HEK293T (cell line): ENCODE measurements at regions not wholly inside any gene's neighbourhood (a gene's known extent, or its start where the extent isn't known, plus 50 kb on each side); places are given as distances from the start of the nearest gene placed in this dataset.

ENCODE experiments used
- ELF4 ChIP-seq: fragments of 450-650 bp; IDR thresholded peaks from 2 replicates; pipeline ENCODE4 v1.6.1; 2017; ENCODE audit warnings: antibody characterized with exemption
- FOXA1 ChIP-seq: fragments of 450-650 bp; IDR thresholded peaks from 2 replicates; pipeline ENCODE4 v1.6.1; 2016; ENCODE audit warnings: mild to moderate bottlenecking
- FOXK2 ChIP-seq: fragments of 450-650 bp; IDR thresholded peaks from 2 replicates; pipeline ENCODE4 v1.6.1; 2016; ENCODE audit warnings: mild to moderate bottlenecking
- FOXM1 ChIP-seq: fragments of 450-650 bp; IDR thresholded peaks from 2 replicates; pipeline ENCODE4 v1.6.1; 2017; ENCODE audit warnings: mild to moderate bottlenecking, borderline replicate concordance
- L3MBTL2 ChIP-seq: fragments of 450-650 bp; conservative IDR thresholded peaks from 2 replicates; pipeline ENCODE4 v1.6.1; 2016; ENCODE audit warnings: mild to moderate bottlenecking
- LEF1 ChIP-seq: fragments of 450-650 bp; IDR thresholded peaks from 2 replicates; pipeline ENCODE4 v1.6.1; 2017; ENCODE audit warnings: mild to moderate bottlenecking, borderline replicate concordance
- PKNOX1 ChIP-seq: fragments of 450-650 bp; IDR thresholded peaks from 2 replicates; pipeline ENCODE4 v1.6.1; 2016
- SP1 ChIP-seq: fragments of 450-650 bp; IDR thresholded peaks from 2 replicates; pipeline ENCODE4 v1.6.1; 2017
- SUZ12 ChIP-seq: fragments of 450-650 bp; IDR thresholded peaks from 2 replicates; pipeline ENCODE4 v1.6.1; 2016; ENCODE audit warnings: mild to moderate bottlenecking
- TARDBP ChIP-seq: fragments of 450-650 bp; IDR thresholded peaks from 2 replicates; pipeline ENCODE4 v1.6.1; 2016

GRCh38 chr17:71917715-71918114, 203.1 kb upstream of the SOX9 start:
- TF ChIP-seq LEF1 (no peak), ELF4 (no peak), FOXK2 (no peak), FOXA1 (no peak), PKNOX1 (no peak), FOXM1 (no peak), TARDBP (no peak), L3MBTL2 (no peak), SP1 (no peak), SUZ12 (no peak)
